BJ (cell line): ENCODE measurements at regions not wholly inside any gene's neighbourhood (a gene's known extent, or its start where the extent isn't known, plus 50 kb on each side); places are given as distances from the start of the nearest gene placed in this dataset.

ENCODE experiments used
- CTCF ChIA-PET: fragments of 350-600 bp; formaldehyde crosslinking; extraction: SDS; loops from one replicate; lab custom pipeline; 2021; ENCODE audit warnings: antibody characterized with exemption, inconsistent platforms; lab: Yijun Ruan, JAX
- POLR2A ChIA-PET: fragments of 300-600 bp; sonication (Branson Sonifier 250); formaldehyde crosslinking; extraction: SDS; loops from one replicate; lab custom pipeline; 2021; ENCODE audit warnings: antibody characterized with exemption; lab: Charles Lee
- DNase-seq: peaks from one replicate; pipeline ENCODE4 v3.0.0-alpha.2; 2011; ENCODE audit warnings: low read depth
- H3K27me3 ChIP-seq: 2 replicates; pipeline ENCODE4 v1.6.0; 2011; ENCODE audit warnings: low read length; ENCODE audit not compliant: control insufficient read depth, insufficient read depth
- H3K36me3 ChIP-seq: 2 replicates; pipeline ENCODE4 v1.5.1; 2011; ENCODE audit warnings: low read length; ENCODE audit not compliant: control insufficient read depth, insufficient read depth
- H3K4me3 ChIP-seq: 2 replicates; pipeline ENCODE4 v1.5.1; 2011; ENCODE audit warnings: low read depth, mild to moderate bottlenecking, control low read depth, low read length
- TF ChIP-seq, protein P1 (sequence below): IDR thresholded peaks from 2 replicates; pipeline ENCODE4 v1.5.1; 2011; ENCODE audit warnings: low read depth, mild to moderate bottlenecking, control low read depth, inconsistent platforms, low read length, moderate library complexity; ENCODE audit not compliant: insufficient read depth

DNA sequence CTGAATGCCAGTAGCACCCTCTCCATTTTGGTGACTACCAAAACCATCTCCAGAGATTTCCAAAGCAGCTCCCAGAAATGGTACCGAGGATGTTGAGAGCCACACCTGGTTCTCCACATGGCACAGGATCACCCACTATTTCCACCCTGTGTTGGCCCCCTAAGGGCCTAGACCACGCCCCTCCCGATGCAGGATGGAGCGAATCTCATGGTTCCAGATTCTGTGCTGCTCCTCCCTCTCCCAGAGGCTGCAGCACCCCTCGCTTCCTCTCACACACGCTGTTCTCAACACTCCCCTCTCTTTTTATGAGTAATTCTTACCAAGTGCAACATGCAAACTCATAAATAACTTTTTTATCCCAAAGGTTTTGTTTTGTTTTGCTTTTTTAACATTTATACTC is 571.5 kb downstream of the STK39 start:
- TF ChIP-seq, protein P1, sequence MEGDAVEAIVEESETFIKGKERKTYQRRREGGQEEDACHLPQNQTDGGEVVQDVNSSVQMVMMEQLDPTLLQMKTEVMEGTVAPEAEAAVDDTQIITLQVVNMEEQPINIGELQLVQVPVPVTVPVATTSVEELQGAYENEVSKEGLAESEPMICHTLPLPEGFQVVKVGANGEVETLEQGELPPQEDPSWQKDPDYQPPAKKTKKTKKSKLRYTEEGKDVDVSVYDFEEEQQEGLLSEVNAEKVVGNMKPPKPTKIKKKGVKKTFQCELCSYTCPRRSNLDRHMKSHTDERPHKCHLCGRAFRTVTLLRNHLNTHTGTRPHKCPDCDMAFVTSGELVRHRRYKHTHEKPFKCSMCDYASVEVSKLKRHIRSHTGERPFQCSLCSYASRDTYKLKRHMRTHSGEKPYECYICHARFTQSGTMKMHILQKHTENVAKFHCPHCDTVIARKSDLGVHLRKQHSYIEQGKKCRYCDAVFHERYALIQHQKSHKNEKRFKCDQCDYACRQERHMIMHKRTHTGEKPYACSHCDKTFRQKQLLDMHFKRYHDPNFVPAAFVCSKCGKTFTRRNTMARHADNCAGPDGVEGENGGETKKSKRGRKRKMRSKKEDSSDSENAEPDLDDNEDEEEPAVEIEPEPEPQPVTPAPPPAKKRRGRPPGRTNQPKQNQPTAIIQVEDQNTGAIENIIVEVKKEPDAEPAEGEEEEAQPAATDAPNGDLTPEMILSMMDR = no peak
- Histone ChIP-seq H3K36me3 (no peaks in the 10 kb centered on the region), H3K4me3 (no peak overlapping the region), H3K27me3 (no peaks in the 10 kb centered on the region)
- ChIA-PET CTCF (no interaction called here), POLR2A (no interaction called here)
- DNase-seq = no peak

DNA sequence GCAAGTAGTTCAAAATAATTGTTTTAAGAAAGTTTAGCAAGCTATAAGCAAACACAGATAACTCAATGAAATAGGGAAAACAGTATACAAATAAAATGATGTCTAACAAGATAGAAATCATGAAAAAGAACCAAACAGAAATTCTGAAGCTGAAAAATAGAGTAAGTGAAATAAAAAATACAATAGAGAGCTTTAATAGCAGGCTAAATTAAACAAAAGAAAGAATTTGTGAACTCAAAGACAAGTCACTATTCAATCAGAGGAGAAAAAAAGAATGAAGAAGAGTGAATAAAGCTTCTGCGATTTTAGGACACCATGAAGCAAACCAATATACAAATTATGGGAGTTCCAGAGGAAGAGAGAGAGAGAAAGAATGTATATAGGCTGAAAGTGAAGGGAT is 576.8 kb downstream of the STK39 start:
- Histone ChIP-seq H3K4me3 (no peak overlapping the region), H3K27me3 (no peaks in the 10 kb centered on the region), H3K36me3 (no peaks in the 10 kb centered on the region)
- CTCF ChIA-PET = no interaction called here
- TF ChIP-seq, protein P1 = no peak
- POLR2A ChIA-PET = no interaction called here
- no peak for DNase-seq

DNA sequence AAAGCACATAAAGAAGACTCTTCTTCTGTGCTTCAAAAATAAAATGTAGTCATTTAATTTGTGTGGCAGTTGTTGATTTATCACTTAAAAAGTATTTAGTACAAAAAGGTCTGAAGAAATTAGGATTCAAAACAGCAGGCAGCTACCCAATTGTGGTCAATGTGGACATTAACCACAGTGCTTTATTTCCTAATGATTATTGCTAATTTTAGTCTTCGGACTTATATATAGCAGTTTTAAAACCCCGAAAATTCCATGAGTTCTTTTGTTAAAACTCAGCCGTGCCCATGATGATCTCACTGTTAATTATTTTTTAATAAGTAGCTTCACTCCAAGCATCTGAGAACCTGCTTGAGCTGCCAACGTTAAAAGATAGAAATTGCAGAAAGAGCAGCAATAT is 594.3 kb downstream of the STK39 start:
- CTCF ChIA-PET = no interaction called here
- POLR2A ChIA-PET = no interaction called here
- no peak overlapping the region for H3K4me3 ChIP-seq
- TF ChIP-seq, protein P1 = no peak
- no peaks in the 10 kb centered on the region for H3K36me3 ChIP-seq
- no peak for DNase-seq
- no peaks in the 10 kb centered on the region for H3K27me3 ChIP-seq

DNA sequence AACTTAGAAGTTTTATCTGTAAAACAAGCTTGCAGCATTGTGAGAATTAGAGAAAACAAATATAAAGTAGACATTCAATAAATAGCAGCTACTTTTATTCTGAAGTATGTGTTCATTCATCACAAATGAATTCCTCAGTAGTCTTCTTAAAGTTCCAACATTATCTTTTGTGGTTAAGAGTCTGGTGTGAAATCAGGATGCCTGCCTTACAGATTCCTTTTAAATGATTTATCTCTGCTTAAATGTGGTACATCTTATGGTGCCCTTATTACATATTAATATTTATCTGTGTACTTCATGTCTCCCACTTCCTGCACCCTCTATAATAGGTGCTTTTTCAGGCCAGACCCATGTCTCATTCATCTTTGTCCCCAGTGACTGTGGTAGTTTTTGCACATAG is 595.0 kb downstream of the STK39 start:
- POLR2A ChIA-PET = no interaction called here
- Histone ChIP-seq H3K27me3 (no peaks in the 10 kb centered on the region), H3K4me3 (no peak overlapping the region), H3K36me3 (no peaks in the 10 kb centered on the region)
- CTCF ChIA-PET = no interaction called here
- no peak for DNase-seq
- TF ChIP-seq, protein P1 = no peak

DNA sequence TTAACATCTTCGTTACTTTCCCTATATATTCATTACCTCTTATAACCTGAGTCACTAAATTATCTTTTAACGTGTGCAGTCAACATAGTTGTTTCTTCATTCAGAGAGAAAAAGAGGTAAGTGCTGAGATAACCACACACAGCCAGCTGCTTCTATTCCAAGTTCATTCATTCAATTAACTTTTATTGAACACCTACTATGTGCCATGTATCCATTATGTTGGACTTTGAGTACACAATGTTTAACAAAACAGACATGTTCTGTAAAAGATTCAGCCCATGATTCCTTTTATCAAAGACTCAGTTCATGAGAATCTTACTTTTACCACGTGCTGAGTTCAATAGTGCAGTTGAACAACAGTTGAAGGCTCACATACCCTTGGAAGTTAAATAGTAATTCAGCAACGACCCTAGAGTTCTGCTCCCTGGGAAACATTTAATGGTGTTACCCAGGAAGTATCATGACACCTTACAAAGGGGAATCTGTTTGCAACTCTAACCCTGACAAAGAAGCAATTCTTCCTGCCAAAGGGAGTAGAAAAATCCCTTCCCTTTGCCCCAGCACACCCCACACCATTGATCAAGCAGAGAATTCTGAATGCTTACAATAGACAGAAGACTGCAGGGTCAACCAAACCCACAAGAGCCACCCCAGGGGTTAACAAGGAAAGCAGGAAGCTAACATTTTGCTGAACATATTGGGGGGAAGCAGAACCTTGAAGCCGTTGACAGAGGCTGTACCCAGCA is 595.8 kb downstream of the STK39 start:
- Histone ChIP-seq H3K36me3 (no peaks in the 10 kb centered on the region), H3K4me3 (no peak overlapping the region), H3K27me3 (no peaks in the 10 kb centered on the region)
- TF ChIP-seq, protein P1 = no peak
- no peak for DNase-seq
- POLR2A ChIA-PET = no interaction called here
- CTCF ChIA-PET = no interaction called here
